ENCODE measurements at regions not wholly inside any gene's neighbourhood (a gene's known extent, or its start where the extent isn't known, plus 50 kb on each side); places are given as distances from the start of the nearest gene placed in this dataset.

DNA sequence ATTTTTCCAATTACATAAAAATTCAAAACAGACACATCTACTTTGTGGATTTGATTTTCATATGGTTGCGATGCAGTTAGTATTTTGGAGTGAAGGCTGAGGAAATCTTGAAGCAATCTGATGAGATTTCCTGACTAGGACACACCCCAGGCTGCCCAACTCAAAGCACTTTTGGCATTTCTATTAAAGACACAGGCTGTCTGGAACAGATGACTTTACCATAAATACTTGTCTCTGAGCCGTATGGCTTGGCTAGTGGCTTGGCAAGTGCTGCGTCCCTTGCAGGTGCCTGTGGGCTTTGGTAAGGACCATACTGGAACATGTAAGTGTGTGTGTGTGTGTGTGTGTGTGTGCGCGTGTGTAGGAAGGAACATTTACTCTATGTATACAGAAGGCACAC lies 218.8 kb downstream of the FGF9 start:
- TF ChIP-seq, protein P1, sequence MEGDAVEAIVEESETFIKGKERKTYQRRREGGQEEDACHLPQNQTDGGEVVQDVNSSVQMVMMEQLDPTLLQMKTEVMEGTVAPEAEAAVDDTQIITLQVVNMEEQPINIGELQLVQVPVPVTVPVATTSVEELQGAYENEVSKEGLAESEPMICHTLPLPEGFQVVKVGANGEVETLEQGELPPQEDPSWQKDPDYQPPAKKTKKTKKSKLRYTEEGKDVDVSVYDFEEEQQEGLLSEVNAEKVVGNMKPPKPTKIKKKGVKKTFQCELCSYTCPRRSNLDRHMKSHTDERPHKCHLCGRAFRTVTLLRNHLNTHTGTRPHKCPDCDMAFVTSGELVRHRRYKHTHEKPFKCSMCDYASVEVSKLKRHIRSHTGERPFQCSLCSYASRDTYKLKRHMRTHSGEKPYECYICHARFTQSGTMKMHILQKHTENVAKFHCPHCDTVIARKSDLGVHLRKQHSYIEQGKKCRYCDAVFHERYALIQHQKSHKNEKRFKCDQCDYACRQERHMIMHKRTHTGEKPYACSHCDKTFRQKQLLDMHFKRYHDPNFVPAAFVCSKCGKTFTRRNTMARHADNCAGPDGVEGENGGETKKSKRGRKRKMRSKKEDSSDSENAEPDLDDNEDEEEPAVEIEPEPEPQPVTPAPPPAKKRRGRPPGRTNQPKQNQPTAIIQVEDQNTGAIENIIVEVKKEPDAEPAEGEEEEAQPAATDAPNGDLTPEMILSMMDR (conservative IDR thresholded peaks at IDR 0.05; ENCODE audit: low read depth in 2 of 2), result no peak
- TF ChIP-seq EZH2phosphoT487 (IDR thresholded peaks at IDR 0.05; ENCODE audit: unreplicated experiment), result no peak
- TF ChIP-seq EZH2 (IDR thresholded peaks at IDR 0.05; ENCODE audit: low read depth, unreplicated experiment), result no peak
- TF ChIP-seq, protein P2, sequence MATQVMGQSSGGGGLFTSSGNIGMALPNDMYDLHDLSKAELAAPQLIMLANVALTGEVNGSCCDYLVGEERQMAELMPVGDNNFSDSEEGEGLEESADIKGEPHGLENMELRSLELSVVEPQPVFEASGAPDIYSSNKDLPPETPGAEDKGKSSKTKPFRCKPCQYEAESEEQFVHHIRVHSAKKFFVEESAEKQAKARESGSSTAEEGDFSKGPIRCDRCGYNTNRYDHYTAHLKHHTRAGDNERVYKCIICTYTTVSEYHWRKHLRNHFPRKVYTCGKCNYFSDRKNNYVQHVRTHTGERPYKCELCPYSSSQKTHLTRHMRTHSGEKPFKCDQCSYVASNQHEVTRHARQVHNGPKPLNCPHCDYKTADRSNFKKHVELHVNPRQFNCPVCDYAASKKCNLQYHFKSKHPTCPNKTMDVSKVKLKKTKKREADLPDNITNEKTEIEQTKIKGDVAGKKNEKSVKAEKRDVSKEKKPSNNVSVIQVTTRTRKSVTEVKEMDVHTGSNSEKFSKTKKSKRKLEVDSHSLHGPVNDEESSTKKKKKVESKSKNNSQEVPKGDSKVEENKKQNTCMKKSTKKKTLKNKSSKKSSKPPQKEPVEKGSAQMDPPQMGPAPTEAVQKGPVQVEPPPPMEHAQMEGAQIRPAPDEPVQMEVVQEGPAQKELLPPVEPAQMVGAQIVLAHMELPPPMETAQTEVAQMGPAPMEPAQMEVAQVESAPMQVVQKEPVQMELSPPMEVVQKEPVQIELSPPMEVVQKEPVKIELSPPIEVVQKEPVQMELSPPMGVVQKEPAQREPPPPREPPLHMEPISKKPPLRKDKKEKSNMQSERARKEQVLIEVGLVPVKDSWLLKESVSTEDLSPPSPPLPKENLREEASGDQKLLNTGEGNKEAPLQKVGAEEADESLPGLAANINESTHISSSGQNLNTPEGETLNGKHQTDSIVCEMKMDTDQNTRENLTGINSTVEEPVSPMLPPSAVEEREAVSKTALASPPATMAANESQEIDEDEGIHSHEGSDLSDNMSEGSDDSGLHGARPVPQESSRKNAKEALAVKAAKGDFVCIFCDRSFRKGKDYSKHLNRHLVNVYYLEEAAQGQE (IDR thresholded peaks at IDR 0.05; ENCODE audit: unreplicated experiment), result no peak
- no peak for TF ChIP-seq JUNB (IDR thresholded peaks at IDR 0.05; ENCODE audit: unreplicated experiment)
- TF ChIP-seq POLR2AphosphoS5 (IDR thresholded peaks at IDR 0.05; ENCODE audit: low read depth), result no peak
- no peak for TF ChIP-seq CREB1 (CRISPR knock-in tag; IDR thresholded peaks at IDR 0.05; ENCODE audit: low read depth)
- no peak for TF ChIP-seq ZNF331 (CRISPR knock-in tag; IDR thresholded peaks at IDR 0.05; ENCODE audit: low read depth)

Measured in GM23338 (cell line).